Tibial artery (tissue), 4 donors: ENCODE measurements at regions not wholly inside any gene's neighbourhood (a gene's known extent, or its start where the extent isn't known, plus 50 kb on each side); places are given as distances from the start of the nearest gene placed in this dataset.

ENCODE experiments used
- DNase-seq, 2 donors: peaks; one replicate each; pipeline ENCODE4 v3.0.0-alpha.2; 2019
- H3K27ac ChIP-seq, 2 donors: fragments of 200-600 bp; sonication (generic) in 1 of 2; 1 replicate in 1 of 2; 2 replicates in 1 of 2; pipeline ENCODE4 v1.5.1; 2018 to 2019; ENCODE audit warnings: mild to moderate bottlenecking in 1 of 2
- H3K27me3 ChIP-seq, 2 donors: fragments of 200-600 bp; sonication (generic) in 1 of 2; one replicate each; pipeline versions ENCODE4 v1.5.1 to v1.6.0; 2016 to 2019
- H3K36me3 ChIP-seq, 3 donors: fragments of 200-600 bp; sonication (generic) in 2 of 3; one replicate each; pipeline ENCODE4 v1.5.1; 2016 to 2019; ENCODE audit warnings: mild to moderate bottlenecking in 2 of 3
- H3K4me1 ChIP-seq, 4 donors: fragments of 200-600 bp; sonication (generic) in 2 of 4; 1 replicate in 3 of 4; 2 replicates in 1 of 4; pipeline ENCODE4 v1.5.1; 2016 to 2019
- H3K4me3 ChIP-seq, 2 donors: fragments of 200-600 bp; sonication (generic) in 1 of 2; 1 replicate in 1 of 2; 2 replicates in 1 of 2; pipeline ENCODE4 v1.5.1; 2018 to 2019; ENCODE audit warnings: mild to moderate bottlenecking in 2 of 2
- H3K9me3 ChIP-seq, 3 donors: fragments of 200-600 bp; sonication (generic) in 1 of 3; one replicate each; pipeline ENCODE4 v1.5.1; 2016 to 2019
- intact Hi-C: fragments of 100-400 bp; cut with DNase I; formaldehyde crosslinking; loops from one replicate; pipeline ENCODE4 v1.15.0; 2023; ENCODE audit warnings: low total_unique reads
- TF ChIP-seq, protein P1 (sequence below), 2 experiments: fragments of 200-600 bp in 1 of 2; fragments of 450-650 bp in 1 of 2; IDR thresholded peaks; one replicate each; pipeline ENCODE4 v1.5.1; 2017 to 2019; ENCODE audit warnings: antibody characterized with exemption in 2 of 2, mild to moderate bottlenecking in 1 of 2, moderate library complexity in 1 of 2

DNA sequence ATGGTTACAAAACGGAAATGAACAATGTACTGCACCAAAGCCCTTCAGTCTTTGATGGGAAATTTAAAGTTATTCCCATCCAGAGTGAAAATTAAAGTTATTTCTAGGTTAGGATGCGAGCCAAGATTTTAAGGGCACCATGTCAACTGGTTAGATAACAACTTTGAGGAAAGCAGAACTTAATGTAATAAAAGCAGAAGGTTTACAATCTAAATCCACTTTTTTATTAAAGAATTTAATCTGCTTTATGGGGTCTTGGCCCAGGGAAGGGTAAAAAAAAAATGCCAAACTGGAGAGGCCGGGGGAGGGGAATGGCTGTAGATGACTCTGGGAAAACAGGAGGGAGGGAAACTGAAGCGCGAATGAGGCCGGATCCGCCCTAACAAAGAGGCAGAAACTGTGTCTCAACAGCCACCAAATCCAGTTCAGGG is 108.2 kb upstream of the ATF7IP start:
- peak overlapping the region; percentile 79 to 84 for H3K27ac ChIP-seq
- H3K9me3 ChIP-seq, result no peaks in the 10 kb centered on the region
- intact Hi-C loops, result loop anchor here (10.0 kb wide), 1 partner anchor 127 kb away; no protein-coding TSS in a partner anchor
- H3K4me1 ChIP-seq, result peaks cover 0 to 55% (median 34%) of the 10 kb centered on the region in 4 donors
- H3K36me3 ChIP-seq, result no peaks in the 10 kb centered on the region
- TF ChIP-seq, protein P1, sequence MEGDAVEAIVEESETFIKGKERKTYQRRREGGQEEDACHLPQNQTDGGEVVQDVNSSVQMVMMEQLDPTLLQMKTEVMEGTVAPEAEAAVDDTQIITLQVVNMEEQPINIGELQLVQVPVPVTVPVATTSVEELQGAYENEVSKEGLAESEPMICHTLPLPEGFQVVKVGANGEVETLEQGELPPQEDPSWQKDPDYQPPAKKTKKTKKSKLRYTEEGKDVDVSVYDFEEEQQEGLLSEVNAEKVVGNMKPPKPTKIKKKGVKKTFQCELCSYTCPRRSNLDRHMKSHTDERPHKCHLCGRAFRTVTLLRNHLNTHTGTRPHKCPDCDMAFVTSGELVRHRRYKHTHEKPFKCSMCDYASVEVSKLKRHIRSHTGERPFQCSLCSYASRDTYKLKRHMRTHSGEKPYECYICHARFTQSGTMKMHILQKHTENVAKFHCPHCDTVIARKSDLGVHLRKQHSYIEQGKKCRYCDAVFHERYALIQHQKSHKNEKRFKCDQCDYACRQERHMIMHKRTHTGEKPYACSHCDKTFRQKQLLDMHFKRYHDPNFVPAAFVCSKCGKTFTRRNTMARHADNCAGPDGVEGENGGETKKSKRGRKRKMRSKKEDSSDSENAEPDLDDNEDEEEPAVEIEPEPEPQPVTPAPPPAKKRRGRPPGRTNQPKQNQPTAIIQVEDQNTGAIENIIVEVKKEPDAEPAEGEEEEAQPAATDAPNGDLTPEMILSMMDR (IDR thresholded peaks at IDR 0.05), result no peak
- DNase-seq, result no peak
- no peaks in the 10 kb centered on the region for H3K27me3 ChIP-seq
- peak overlapping the region; percentile 22 to 34 for H3K4me3 ChIP-seq

DNA sequence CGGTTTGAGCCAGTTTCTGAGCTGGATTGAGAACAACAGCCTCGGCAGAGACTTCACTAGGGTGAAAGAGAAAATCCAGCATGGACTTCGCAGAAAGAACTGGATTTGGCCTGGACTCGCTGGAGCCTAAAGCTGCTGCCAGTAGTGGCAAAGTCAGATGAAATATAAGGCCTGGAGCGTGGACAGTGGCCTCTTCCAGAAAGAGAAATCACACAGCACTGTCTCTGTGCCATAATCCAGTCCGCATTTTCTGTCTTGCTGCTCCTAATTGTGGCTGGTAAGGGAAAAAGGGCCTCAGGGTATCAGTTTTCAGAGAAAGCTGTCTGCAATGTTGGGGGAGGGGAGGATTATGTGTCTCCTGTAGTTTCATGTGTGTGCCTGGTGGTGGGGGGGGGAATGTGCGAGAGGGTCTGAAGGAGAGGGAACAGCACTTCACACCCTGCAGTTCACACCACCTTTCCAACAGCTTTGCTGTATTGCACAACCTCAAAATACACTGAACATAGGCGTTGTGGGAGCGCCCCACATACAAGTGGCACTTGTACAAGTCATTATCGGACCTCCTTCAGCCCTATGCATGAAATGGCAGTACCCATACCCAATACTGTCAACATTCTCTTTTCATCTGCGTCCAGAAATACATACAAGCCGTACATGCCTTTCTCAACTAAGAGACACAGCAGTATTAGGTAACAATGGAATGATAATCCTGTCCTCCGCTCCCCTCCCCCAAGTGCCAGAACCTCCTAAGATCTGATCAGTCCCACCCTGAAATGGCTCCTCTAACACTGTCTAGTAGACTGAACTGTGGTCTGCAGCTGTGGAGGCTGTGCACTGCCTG is 107.5 kb upstream of the ATF7IP start:
- H3K4me1 ChIP-seq, result peaks cover 0 to 60% (median 34%) of the 10 kb centered on the region in 4 donors
- TF ChIP-seq, protein P1 (IDR thresholded peaks at IDR 0.05), result no peak
- peak overlapping the region; percentile 79 to 84 for H3K27ac ChIP-seq
- no peaks in the 10 kb centered on the region for H3K27me3 ChIP-seq
- peak; percentile 98 for DNase-seq
- H3K4me3 ChIP-seq, result peak overlapping the region; percentile 22 to 34
- no peaks in the 10 kb centered on the region for H3K9me3 ChIP-seq
- intact Hi-C loops, result loop anchor here (10.0 kb wide), 1 partner anchor 127 kb away; no protein-coding TSS in a partner anchor
- no peaks in the 10 kb centered on the region for H3K36me3 ChIP-seq

DNA sequence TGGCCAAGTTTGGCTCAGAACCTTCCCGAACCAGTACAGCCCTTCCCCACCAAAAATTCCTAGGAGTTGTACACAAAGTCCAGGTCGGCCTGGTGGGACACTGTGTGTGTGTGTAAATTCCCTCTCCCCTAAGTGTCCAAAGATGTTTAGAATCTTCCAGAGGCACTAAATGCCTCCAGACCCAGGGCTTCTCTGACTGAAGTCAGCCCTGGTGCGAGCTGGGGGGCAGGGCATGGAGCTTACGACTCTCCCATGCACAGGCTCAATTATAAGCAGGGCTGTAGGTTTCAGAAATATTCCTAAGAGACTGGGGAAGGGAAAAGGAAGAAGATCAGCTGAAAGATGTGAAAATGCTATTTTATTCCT is 106.9 kb upstream of the ATF7IP start:
- H3K4me3 ChIP-seq, result no peak overlapping the region
- H3K4me1 ChIP-seq, result peaks cover 0 to 60% (median 34%) of the 10 kb centered on the region in 4 donors
- H3K9me3 ChIP-seq, result no peaks in the 10 kb centered on the region

DNA sequence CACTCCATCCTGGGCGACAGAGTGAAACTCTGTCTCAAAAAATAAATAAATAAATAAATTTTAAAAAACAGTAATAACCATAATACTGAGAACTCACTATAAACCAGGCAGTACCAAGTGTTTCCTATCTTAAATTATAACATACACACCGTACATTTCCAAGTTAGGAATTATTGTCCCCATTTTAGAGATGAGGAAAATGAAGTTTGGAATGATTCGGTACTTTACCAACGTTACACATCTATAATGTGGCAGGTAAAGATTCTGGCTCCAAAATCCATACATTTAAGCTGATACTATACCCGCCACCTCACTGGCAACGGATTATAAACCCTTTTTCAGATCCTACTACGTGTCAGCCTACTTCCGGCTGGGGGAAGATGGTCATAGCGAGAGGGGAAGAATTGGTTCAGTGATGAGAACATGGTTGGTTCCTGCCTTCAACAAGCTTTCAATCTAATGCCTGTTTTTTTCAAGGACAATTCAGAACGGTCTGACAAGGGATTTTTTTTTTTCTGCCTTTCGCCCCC is 105.9 kb upstream of the ATF7IP start:
- H3K9me3 ChIP-seq, result peaks cover 0 to 8% (median 7%) of the 10 kb centered on the region in 3 donors
- H3K27me3 ChIP-seq, result no peaks in the 10 kb centered on the region
- H3K4me3 ChIP-seq, result peak overlapping the region in 1 of 2 donors; percentile 32
- DNase-seq, result no peak
- TF ChIP-seq, protein P1 (IDR thresholded peaks at IDR 0.05), result no peak
- H3K36me3 ChIP-seq, result no peaks in the 10 kb centered on the region
- H3K4me1 ChIP-seq, result peaks cover 0 to 60% (median 34%) of the 10 kb centered on the region in 4 donors
- H3K27ac ChIP-seq, result peak overlapping the region; percentile 72 to 84
- intact Hi-C loops, result loop anchor here (10.0 kb wide), 1 partner anchor 125 kb away; no protein-coding TSS in a partner anchor

More for the DNA sequence above, 106.9 kb upstream of the ATF7IP start:
- TF ChIP-seq, protein P1 (IDR thresholded peaks at IDR 0.05), result no peak
- Histone ChIP-seq H3K36me3 (no peaks in the 10 kb centered on the region), H3K27ac (peak overlapping the region; percentile 79 to 84), H3K27me3 (no peaks in the 10 kb centered on the region)
- intact Hi-C loops, result loop anchor here (10.0 kb wide), 1 partner anchor 126 kb away; no protein-coding TSS in a partner anchor
- DNase-seq, result no peak

DNA sequence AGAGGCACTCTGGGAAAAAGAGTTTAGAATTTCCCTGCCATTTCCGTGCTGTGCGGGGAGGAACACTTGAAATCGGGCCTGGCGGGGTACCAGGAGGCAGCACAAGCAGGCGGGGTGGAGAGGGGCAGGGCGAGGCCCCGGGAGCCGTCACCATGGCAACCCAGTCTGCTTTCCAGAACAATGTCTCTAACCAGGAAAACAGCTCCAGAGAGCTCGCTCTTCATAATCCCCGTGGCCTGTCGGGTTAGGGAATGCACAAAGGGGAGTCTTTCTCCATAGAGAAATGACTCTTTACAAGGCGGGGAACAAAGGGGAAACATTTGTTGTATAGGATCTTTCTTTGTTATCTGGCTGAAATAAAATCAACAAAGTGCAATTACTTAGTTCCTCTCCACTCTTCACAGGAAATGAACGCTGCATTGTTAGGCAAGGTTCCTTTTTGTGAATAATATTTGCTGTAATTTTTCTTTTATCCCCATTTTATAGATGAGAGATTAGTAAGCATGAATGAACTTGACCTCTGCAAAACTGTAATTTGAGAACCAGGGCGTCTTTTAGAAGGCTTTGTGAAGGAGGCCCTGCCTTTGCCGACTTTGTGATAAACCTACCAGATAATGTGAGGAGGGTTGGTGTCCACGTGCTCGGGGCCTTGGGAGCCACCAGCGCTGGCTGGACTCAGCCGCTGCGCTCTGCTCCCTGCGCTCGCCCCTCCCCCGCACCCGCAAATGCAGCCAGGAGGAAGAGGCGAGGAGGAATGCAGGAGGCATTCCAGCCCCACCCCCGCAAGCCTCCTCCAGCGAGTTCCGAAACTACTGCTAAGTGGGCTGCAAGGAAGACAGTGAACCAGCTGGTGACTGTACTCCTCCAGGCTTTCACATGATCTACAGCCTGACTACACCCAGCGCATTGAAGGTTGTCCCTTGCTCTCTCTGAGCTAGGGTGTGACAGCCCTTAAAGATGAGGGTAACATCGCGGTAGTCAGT is 105.2 kb upstream of the ATF7IP start:
- Histone ChIP-seq H3K27ac (peak overlapping the region; percentile 72 to 84), H3K36me3 (no peaks in the 10 kb centered on the region), H3K9me3 (peaks cover 0 to 12% (median 9%) of the 10 kb centered on the region in 3 donors), H3K27me3 (no peaks in the 10 kb centered on the region), H3K4me1 (peaks cover 0 to 60% (median 34%) of the 10 kb centered on the region in 4 donors), H3K4me3 (peak overlapping the region; percentile 32 to 34)
- intact Hi-C loops, result no loop called here
- TF ChIP-seq, protein P1 (IDR thresholded peaks at IDR 0.05), result no peak
- DNase-seq, result peak; percentile 90 to 95
